ENCODE measurements at regions not wholly inside any gene's neighbourhood (a gene's known extent, or its start where the extent isn't known, plus 50 kb on each side); places are given as distances from the start of the nearest gene placed in this dataset.

DNA sequence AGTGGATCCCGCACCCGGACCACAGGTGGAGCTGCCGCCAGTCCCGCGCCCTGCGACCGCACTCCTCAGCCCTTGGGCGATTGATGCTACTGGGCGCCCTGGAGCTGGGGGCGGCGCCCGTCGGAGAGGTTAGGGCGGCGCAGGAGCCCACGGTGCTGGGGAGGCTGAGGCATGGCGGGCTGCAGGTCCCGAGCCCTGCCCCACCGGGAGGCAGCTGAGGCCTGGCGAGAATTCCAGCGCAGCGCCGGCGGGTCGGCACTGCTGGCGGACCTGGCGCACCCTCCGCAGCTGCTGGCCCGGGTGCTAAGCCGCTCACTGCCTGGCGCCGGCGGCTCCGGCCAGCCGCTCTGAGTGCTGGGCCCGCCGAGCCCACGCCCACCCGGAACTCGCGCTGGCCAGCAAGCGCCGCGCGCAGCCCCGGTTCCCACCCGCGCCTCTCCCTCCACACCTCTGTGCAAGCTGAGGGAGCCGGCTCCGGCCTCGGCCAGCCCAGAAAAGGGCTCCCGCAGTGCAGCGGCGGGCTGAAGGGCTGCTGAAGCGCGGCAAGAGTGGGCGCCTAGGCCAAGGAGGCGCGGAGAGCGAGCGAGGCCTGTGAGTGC is 1256.5 kb downstream of the STIM2 start:
- DNase-seq (ENCODE audit: low read depth, low spot score), result no peak
- TF ChIP-seq ZNF274 (IDR thresholded peaks at IDR 0.05; ENCODE audit: low read depth, low read length) (no peak), SUZ12 (IDR thresholded peaks at IDR 0.05; ENCODE audit: extremely low read depth, insufficient read depth, insufficient read length) (no peak)
- Histone ChIP-seq H3K9ac (ENCODE audit: insufficient read length, low read depth) (no peak overlapping the region), H3K27me3 (ENCODE audit: insufficient read depth, insufficient read length) (no peaks in the 10 kb centered on the region), H3K4me1 (ENCODE audit: insufficient read depth, insufficient read length) (no peaks in the 10 kb centered on the region), H3K9me3 (ENCODE audit: insufficient read depth, low read length) (no peaks in the 10 kb centered on the region), H3K36me3 (ENCODE audit: insufficient read depth, insufficient read length, low read length) (no peaks in the 10 kb centered on the region), H3K4me3 (ENCODE audit: insufficient read length, low read depth) (peak overlapping the region; percentile 24)

DNA sequence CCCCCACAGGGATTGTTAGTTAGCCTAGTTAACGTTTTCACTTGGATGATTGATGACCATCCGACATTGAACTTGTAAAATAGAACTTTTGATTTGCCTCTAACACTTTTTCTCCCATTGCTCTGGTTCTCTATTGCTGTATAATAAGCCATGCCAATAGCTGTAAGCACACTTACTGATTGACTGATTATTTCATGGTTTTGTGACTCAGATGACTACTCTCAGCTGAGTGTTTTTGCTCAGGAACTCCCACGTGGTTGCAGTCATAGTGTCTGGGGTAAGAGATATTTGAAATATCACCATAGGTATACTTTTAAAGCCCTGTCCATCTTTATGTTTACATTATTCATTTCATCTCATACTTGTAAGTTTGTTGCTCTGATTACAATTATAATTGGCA is 1285.5 kb downstream of the STIM2 start:
- no peak for DNase-seq (ENCODE audit: low read depth, low spot score)
- no peak for TF ChIP-seq SUZ12 (IDR thresholded peaks at IDR 0.05; ENCODE audit: extremely low read depth, insufficient read depth, insufficient read length)
- TF ChIP-seq ZNF274 (IDR thresholded peaks at IDR 0.05; ENCODE audit: low read depth, low read length), result no peak
- no peak for TF ChIP-seq YY1 (IDR thresholded peaks at IDR 0.05; ENCODE audit: insufficient read depth, insufficient read length)
- H3K4me3 ChIP-seq (ENCODE audit: insufficient read length, low read depth), result no peak overlapping the region
- no peak overlapping the region for H3K9ac ChIP-seq (ENCODE audit: insufficient read length, low read depth)
- no peaks in the 10 kb centered on the region for H3K9me3 ChIP-seq (ENCODE audit: insufficient read depth, low read length)
- H3K27me3 ChIP-seq (ENCODE audit: insufficient read depth, insufficient read length), result no peaks in the 10 kb centered on the region
- H3K36me3 ChIP-seq (ENCODE audit: insufficient read depth, insufficient read length, low read length), result no peaks in the 10 kb centered on the region
- no peaks in the 10 kb centered on the region for H3K4me1 ChIP-seq (ENCODE audit: insufficient read depth, insufficient read length)

DNA sequence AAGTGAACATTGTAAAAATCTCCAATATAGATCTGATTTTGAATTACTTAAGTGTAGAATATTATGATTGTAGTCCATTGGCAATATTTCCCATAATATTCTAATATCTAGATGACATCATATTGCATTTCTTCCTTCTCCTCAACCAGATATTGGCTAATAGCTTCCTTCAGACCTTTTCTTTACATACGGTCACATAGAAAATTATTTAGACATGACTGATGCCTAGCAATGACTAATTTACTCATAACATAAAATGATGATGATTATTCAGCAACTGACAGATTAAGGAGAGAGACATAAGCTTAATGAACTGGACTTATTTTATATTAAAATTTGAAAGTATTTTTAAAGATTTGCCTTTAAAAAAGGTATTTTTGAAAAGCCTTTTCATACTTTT is 1287.6 kb downstream of the STIM2 start:
- no peak overlapping the region for H3K4me3 ChIP-seq (ENCODE audit: insufficient read length, low read depth)
- no peaks in the 10 kb centered on the region for H3K9me3 ChIP-seq (ENCODE audit: insufficient read depth, low read length)
- no peaks in the 10 kb centered on the region for H3K36me3 ChIP-seq (ENCODE audit: insufficient read depth, insufficient read length, low read length)
- no peak for DNase-seq (ENCODE audit: low read depth, low spot score)
- no peak overlapping the region for H3K9ac ChIP-seq (ENCODE audit: insufficient read length, low read depth)
- no peak for TF ChIP-seq ZNF274 (IDR thresholded peaks at IDR 0.05; ENCODE audit: low read depth, low read length)
- TF ChIP-seq YY1 (IDR thresholded peaks at IDR 0.05; ENCODE audit: insufficient read depth, insufficient read length), result no peak
- TF ChIP-seq SUZ12 (IDR thresholded peaks at IDR 0.05; ENCODE audit: extremely low read depth, insufficient read depth, insufficient read length), result no peak
- H3K27me3 ChIP-seq (ENCODE audit: insufficient read depth, insufficient read length), result no peaks in the 10 kb centered on the region
- H3K4me1 ChIP-seq (ENCODE audit: insufficient read depth, insufficient read length), result no peaks in the 10 kb centered on the region

DNA sequence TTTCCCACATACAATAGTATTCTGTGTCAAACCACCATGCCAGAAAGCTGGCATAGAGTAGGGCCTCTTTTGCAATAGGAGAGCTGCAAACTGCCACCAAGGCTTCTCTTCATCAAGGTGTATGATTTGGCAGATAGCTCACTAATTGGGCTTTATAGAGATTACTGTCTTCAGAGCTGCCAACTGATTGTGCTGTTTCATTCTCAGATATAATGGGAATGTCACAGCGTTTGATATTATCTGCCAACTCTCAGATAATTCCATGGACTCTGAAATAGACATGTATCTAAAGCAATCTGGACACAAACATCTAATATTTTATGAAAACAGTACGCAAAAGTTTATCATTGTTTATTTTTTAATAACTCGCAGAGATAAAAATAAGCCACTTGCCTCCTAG is 1289.1 kb downstream of the STIM2 start:
- Histone ChIP-seq H3K4me1 (ENCODE audit: insufficient read depth, insufficient read length) (no peaks in the 10 kb centered on the region), H3K9ac (ENCODE audit: insufficient read length, low read depth) (no peak overlapping the region), H3K27me3 (ENCODE audit: insufficient read depth, insufficient read length) (no peaks in the 10 kb centered on the region), H3K4me3 (ENCODE audit: insufficient read length, low read depth) (no peak overlapping the region), H3K36me3 (ENCODE audit: insufficient read depth, insufficient read length, low read length) (no peaks in the 10 kb centered on the region), H3K9me3 (ENCODE audit: insufficient read depth, low read length) (no peaks in the 10 kb centered on the region)
- no peak for DNase-seq (ENCODE audit: low read depth, low spot score)
- TF ChIP-seq ZNF274 (IDR thresholded peaks at IDR 0.05; ENCODE audit: low read depth, low read length), result no peak
- TF ChIP-seq SUZ12 (IDR thresholded peaks at IDR 0.05; ENCODE audit: extremely low read depth, insufficient read depth, insufficient read length), result no peak
- TF ChIP-seq YY1 (IDR thresholded peaks at IDR 0.05; ENCODE audit: insufficient read depth, insufficient read length), result no peak

DNA sequence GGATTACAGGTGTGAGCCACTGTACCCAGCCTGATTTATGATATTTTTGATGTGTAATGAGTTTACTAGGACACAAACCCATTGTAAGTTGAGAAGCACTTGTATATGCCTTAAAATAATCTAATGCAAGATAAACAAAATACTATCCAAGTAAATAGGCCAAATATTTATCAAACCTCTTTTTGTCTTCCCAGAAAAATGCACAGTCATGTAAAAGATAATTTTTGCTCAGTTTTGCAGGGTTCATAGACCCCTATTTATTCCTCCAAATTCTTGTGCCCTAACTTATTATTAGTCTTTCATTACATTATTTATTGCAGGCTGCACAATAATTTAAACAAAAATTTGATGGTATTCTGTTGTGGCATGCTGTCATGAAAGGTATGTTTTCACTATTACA is 1290.7 kb downstream of the STIM2 start:
- Histone ChIP-seq H3K9me3 (ENCODE audit: insufficient read depth, low read length) (no peaks in the 10 kb centered on the region), H3K9ac (ENCODE audit: insufficient read length, low read depth) (no peak overlapping the region), H3K27me3 (ENCODE audit: insufficient read depth, insufficient read length) (no peaks in the 10 kb centered on the region), H3K36me3 (ENCODE audit: insufficient read depth, insufficient read length, low read length) (no peaks in the 10 kb centered on the region), H3K4me3 (ENCODE audit: insufficient read length, low read depth) (no peak overlapping the region), H3K4me1 (ENCODE audit: insufficient read depth, insufficient read length) (no peaks in the 10 kb centered on the region)
- DNase-seq (ENCODE audit: low read depth, low spot score), result no peak
- TF ChIP-seq ZNF274 (IDR thresholded peaks at IDR 0.05; ENCODE audit: low read depth, low read length), result no peak
- no peak for TF ChIP-seq SUZ12 (IDR thresholded peaks at IDR 0.05; ENCODE audit: extremely low read depth, insufficient read depth, insufficient read length)
- TF ChIP-seq YY1 (IDR thresholded peaks at IDR 0.05; ENCODE audit: insufficient read depth, insufficient read length), result no peak

DNA sequence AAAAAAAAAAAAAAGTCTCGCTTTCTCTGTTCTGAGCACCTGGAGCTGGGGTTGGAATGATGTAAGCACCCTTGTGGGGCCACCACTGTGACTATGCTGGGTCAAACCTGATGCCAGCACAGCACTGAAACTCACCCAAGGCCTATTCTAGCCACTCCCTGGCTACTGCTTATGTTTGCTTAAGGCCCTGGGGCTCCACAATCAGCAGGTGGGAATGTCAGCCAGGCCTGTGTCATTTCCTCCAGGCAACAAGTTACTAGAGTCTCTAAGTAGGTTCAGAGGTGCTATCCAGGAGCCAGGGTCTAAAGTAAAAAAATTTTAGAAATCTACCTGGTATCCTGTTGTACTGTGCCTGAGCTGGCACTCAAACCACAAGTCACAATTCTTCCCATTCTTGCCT is 1306.8 kb downstream of the STIM2 start:
- H3K9ac ChIP-seq (ENCODE audit: insufficient read length, low read depth), result no peak overlapping the region
- TF ChIP-seq ZNF274 (IDR thresholded peaks at IDR 0.05; ENCODE audit: low read depth, low read length), result no peak
- no peak for TF ChIP-seq YY1 (IDR thresholded peaks at IDR 0.05; ENCODE audit: insufficient read depth, insufficient read length)
- no peak for TF ChIP-seq SUZ12 (IDR thresholded peaks at IDR 0.05; ENCODE audit: extremely low read depth, insufficient read depth, insufficient read length)
- no peaks in the 10 kb centered on the region for H3K27me3 ChIP-seq (ENCODE audit: insufficient read depth, insufficient read length)
- DNase-seq (ENCODE audit: low read depth, low spot score), result no peak
- H3K36me3 ChIP-seq (ENCODE audit: insufficient read depth, insufficient read length, low read length), result no peaks in the 10 kb centered on the region
- H3K4me3 ChIP-seq (ENCODE audit: insufficient read length, low read depth), result no peak overlapping the region
- H3K9me3 ChIP-seq (ENCODE audit: insufficient read depth, low read length), result no peaks in the 10 kb centered on the region
- H3K4me1 ChIP-seq (ENCODE audit: insufficient read depth, insufficient read length), result no peaks in the 10 kb centered on the region

DNA sequence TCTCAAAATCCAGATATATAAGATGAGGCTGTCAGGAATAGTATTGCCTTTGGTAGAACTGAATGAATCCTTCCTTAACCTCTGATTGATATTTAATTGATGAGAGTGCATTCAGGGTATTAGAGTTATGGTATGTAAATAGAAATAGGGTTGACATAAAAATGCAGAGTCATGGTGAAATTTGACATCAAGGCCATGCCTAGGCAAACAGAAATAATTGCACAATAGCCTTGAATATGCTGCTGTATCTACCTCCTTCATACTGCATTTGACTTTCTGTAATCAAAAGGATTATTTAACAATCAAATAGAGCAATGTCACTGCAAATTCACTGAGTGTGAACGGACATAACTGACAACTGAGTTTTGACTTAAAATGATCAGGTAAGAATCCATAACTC is 1316.3 kb downstream of the STIM2 start:
- H3K4me1 ChIP-seq (ENCODE audit: insufficient read depth, insufficient read length), result no peaks in the 10 kb centered on the region
- H3K9ac ChIP-seq (ENCODE audit: insufficient read length, low read depth), result no peak overlapping the region
- DNase-seq (ENCODE audit: low read depth, low spot score), result no peak
- no peaks in the 10 kb centered on the region for H3K36me3 ChIP-seq (ENCODE audit: insufficient read depth, insufficient read length, low read length)
- H3K9me3 ChIP-seq (ENCODE audit: insufficient read depth, low read length), result no peaks in the 10 kb centered on the region
- no peak for TF ChIP-seq SUZ12 (IDR thresholded peaks at IDR 0.05; ENCODE audit: extremely low read depth, insufficient read depth, insufficient read length)
- TF ChIP-seq ZNF274 (IDR thresholded peaks at IDR 0.05; ENCODE audit: low read depth, low read length), result no peak
- TF ChIP-seq YY1 (IDR thresholded peaks at IDR 0.05; ENCODE audit: insufficient read depth, insufficient read length), result no peak
- H3K4me3 ChIP-seq (ENCODE audit: insufficient read length, low read depth), result no peak overlapping the region
- no peaks in the 10 kb centered on the region for H3K27me3 ChIP-seq (ENCODE audit: insufficient read depth, insufficient read length)

Measured in NT2/D1 (cell line).